BLaER1 treated with 17β-estradiol and CSF1 and Interleukin-3, amounts not matched to agents 10 nM and 100 nM (cell line): ENCODE measurements at regions not wholly inside any gene's neighbourhood (a gene's known extent, or its start where the extent isn't known, plus 50 kb on each side); places are given as distances from the start of the nearest gene placed in this dataset.
A peak's percentile ranks its signal among the peaks of the same experiment; 100 is the strongest.

Source experiments
- H3K27ac ChIP-seq, 11 experiments: shearing (Covaris generic); formaldehyde crosslinking; 2 replicates each; pipeline ENCODE4 v1.8.1; 2022
- H3K27me3 ChIP-seq, 11 experiments: shearing (Covaris generic); formaldehyde crosslinking; 2 replicates each; pipeline ENCODE4 v1.8.1; 2022
- H3K36me3 ChIP-seq, 11 experiments: shearing (Covaris generic); formaldehyde crosslinking; 2 replicates each; pipeline ENCODE4 v1.8.1; 2022
- H3K4me1 ChIP-seq, 10 experiments: shearing (Covaris generic); formaldehyde crosslinking; 2 replicates each; pipeline ENCODE4 v1.8.1; 2022
- H3K4me2 ChIP-seq, 11 experiments: shearing (Covaris generic); formaldehyde crosslinking; 2 replicates each; pipeline ENCODE4 v1.8.1; 2022
- H3K4me3 ChIP-seq, 10 experiments: shearing (Covaris generic); formaldehyde crosslinking; 2 replicates each; pipeline ENCODE4 v1.8.1; 2022
- H3K9ac ChIP-seq, 11 experiments: shearing (Covaris generic); formaldehyde crosslinking; 2 replicates each; pipeline ENCODE4 v1.8.1; 2022
- H3K9me3 ChIP-seq, 11 experiments: shearing (Covaris generic); formaldehyde crosslinking; replicated peaks in 1 of 11; 2 replicates each; pipeline ENCODE4 v1.8.1; 2022
- H4K20me1 ChIP-seq, 11 experiments: shearing (Covaris generic); formaldehyde crosslinking; 2 replicates each; pipeline ENCODE4 v1.8.1; 2022
- Cebpa-rat ChIP-seq, 11 experiments: shearing (Covaris generic); IDR thresholded peaks; 2 replicates each; pipeline ENCODE4 v1.8.1; 2022

DNA sequence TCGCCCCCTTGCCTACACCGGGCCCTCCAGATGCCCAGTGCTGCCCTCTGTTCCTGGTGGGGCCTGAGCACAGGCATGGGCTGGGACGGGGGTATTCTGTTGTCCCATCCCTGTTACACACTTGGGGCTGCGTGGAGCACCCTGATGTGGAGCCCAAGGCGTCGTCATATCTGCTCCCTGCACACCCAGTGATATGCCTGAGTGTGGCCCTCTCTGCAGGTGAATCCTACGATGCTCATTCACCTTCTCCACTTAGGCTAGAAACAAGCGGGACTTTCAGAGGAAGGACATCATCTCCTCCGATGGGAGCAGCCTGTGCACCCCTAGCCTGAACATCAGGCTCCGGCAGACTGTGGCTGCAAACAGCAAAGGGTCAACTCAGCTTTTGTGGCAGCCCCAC lies 91.0 kb upstream of the NPTX2 start:
- Histone ChIP-seq H3K36me3 (no peaks in the 10 kb centered on the region), H3K4me3 (no peak overlapping the region), H3K27ac (no peak overlapping the region), H3K9ac (no peak overlapping the region), H4K20me1 (no peaks in the 10 kb centered on the region), H3K27me3 (no peaks in the 10 kb centered on the region), H3K9me3 (peaks cover 9 to 52% (median 19%) of the 10 kb centered on the region in 11 experiments), H3K4me2 (no peak overlapping the region), H3K4me1 (peaks cover 0 to 11% (median 7%) of the 10 kb centered on the region in 10 experiments; a peak in 10 of 20 replicates)
- TF ChIP-seq Cebpa-rat (IDR thresholded peaks at IDR 0.05) = no peak

DNA sequence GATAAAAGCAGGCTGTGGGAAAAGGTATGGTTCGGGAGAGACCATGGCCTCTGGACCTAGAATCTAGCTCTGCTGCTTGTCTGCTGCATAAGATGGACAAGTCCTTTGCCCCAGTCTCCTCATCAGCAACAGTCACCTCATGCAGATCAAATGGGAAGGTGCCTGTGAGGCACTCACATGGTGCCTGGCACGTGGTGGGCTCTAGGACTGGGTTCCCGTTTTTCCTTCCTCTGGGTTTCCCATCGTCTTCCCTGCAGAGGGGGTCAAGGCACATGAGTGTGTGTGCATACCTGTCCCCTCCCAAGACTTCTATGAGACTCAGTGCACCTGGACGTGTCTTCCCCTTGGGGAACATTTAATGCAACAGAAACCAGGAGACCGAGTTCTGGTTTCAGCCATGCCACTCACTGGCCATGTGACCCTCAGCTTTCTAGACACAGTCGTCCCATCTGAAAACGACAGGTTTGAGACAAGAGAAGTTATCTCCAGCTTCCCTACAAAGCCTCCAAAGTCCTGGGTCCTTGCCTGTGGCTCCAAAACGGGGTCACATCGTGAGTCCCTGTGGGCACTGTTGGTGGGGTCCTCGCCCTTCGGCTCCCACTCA lies 95.9 kb upstream of the NPTX2 start:
- Histone ChIP-seq H3K4me1 (peaks cover 0 to 27% (median 11%) of the 10 kb centered on the region in 10 experiments; a peak in 18 of 20 replicates), H3K4me3 (no peak overlapping the region), H3K27ac (no peak overlapping the region), H3K9me3 (peaks cover 9 to 50% (median 19%) of the 10 kb centered on the region in 11 experiments), H3K9ac (no peak overlapping the region), H3K27me3 (no peaks in the 10 kb centered on the region), H3K36me3 (no peaks in the 10 kb centered on the region), H3K4me2 (no peak overlapping the region), H4K20me1 (no peaks in the 10 kb centered on the region)
- TF ChIP-seq Cebpa-rat (IDR thresholded peaks at IDR 0.05) = no peak

DNA sequence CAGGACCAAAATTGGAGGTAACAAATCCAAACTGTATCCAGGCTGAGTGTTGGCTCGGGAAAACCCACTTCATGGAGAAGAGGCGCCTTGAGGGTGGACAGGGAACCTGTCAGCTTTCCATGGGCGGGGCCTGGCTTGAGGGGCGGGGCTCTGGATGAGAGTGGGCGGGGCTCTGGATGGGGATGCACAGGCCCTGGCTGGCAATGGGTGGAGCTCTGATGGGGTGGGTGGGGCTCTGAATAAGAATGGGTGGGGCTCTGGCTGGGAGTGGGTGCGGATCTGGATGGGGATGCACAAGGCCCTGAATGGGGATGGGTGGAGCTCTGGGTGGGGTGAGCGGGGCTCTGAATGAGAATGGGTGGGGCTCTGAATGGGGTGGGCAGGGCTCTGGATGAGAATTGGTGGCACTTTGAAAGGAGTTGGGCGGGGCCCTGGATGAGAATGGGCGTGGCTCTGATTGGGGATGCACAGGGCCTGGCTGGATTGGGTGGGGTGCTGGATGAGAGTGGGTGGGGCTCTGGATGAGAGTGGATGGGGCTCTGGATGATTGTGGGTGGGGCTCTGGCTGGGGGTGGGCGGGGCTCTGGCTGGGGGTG lies 96.6 kb upstream of the NPTX2 start:
- Histone ChIP-seq H3K4me3 (no peak overlapping the region), H3K36me3 (no peaks in the 10 kb centered on the region), H3K27me3 (no peaks in the 10 kb centered on the region), H3K9ac (no peak overlapping the region), H3K4me2 (no peak overlapping the region), H3K27ac (no peak overlapping the region), H3K4me1 (peaks cover 0 to 27% (median 11%) of the 10 kb centered on the region in 10 experiments; a peak in 18 of 20 replicates), H4K20me1 (no peaks in the 10 kb centered on the region), H3K9me3 (peaks cover 9 to 43% (median 19%) of the 10 kb centered on the region in 11 experiments)
- TF ChIP-seq Cebpa-rat (IDR thresholded peaks at IDR 0.05) = no peak

DNA sequence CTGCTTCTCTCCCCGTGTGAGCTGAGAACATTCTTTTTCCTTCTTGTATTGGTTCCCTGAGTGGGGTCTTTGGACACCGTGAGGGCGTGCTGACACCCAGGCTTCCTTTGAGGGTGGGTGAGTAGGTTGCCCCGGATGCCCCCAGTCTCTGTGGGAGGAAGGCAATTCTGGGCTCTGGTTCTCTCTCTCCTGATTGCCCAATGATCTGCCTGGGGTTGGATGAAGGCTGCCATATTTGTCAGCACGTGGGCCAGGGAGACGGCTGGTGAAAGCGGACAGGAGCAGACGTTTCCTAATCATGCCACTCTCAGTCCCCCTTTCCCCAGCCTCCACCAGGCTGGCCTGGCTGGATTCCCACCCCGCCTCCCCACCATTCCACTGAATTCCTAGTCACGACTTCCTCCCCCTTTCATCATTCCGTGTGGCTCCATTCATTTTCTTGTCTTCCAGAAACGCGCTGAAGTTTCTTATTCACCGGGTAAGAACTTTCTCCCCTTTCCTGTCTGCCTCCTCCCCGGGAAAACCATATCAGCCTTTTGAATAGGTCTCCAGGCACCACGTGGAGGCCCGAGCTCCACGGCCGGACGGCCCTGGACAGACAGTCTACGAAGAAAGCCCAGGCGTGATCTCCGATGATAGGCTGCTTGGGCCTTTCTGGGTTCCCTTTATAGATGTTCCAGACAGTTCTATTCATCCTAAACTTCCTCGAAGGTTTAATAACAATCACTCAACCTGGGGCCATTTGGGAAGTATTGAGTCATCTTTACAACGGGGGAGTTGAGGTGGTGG lies 98.7 kb upstream of the NPTX2 start:
- H3K4me1 ChIP-seq = peaks cover 6 to 34% (median 16%) of the 10 kb centered on the region in 10 experiments; a peak in 18 of 20 replicates
- peak in 6 of 11 experiments; percentile 11 to 69 (median 44); a peak in 7 of 22 replicates for TF ChIP-seq Cebpa-rat (IDR thresholded peaks at IDR 0.05)
- peak overlapping the region in 5 of 11 experiments; percentile 38 to 67 (median 57); a peak in 9 of 22 replicates for H3K27ac ChIP-seq
- peaks cover under 1 to 23% (median 5%) of the 10 kb centered on the region in 11 experiments; a peak in 18 of 22 replicates for H3K9me3 ChIP-seq
- no peaks in the 10 kb centered on the region for H3K27me3 ChIP-seq
- peak overlapping the region in 3 of 11 experiments; percentile 11 to 30 (median 26); a peak in 2 of 22 replicates for H3K9ac ChIP-seq
- no peaks in the 10 kb centered on the region for H4K20me1 ChIP-seq
- H3K4me2 ChIP-seq = peak overlapping the region in 8 of 11 experiments; percentile 12 to 57 (median 43); a peak in 13 of 22 replicates
- no peaks in the 10 kb centered on the region for H3K36me3 ChIP-seq
- no peak overlapping the region for H3K4me3 ChIP-seq

DNA sequence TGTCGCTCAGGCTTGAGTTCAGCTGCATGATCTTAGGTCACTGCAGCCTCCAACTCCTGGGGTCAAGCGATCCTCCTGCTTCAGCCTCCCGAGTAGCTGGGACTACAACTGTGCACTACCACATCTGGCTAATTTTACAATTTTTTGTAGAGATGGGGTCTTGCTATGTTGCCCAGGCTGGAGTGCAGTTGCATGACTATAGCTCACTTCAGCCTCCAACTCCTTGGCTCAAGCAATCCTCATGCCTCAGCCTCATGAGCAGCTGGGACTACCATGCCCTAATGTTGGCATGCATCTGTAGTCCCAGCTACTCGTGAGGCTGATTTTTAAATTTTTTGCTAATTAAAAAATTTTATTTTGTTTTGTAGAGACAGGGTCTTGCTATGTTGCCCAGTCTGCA lies 101.9 kb upstream of the NPTX2 start:
- H3K9ac ChIP-seq = no peak overlapping the region
- H4K20me1 ChIP-seq = no peaks in the 10 kb centered on the region
- H3K9me3 ChIP-seq = 0 out of 22 replicates have a peak, but pooled peaks cover 0 to 6% (median 0%) of the 10 kb centered on the region in 11 experiments
- H3K36me3 ChIP-seq = no peaks in the 10 kb centered on the region
- peaks cover 0 to 35% (median 9%) of the 10 kb centered on the region in 10 experiments; a peak in 12 of 20 replicates for H3K4me1 ChIP-seq
- H3K27ac ChIP-seq = no peak overlapping the region
- no peak overlapping the region for H3K4me3 ChIP-seq
- H3K27me3 ChIP-seq = no peaks in the 10 kb centered on the region
- no peak for TF ChIP-seq Cebpa-rat (IDR thresholded peaks at IDR 0.05)
- no peak overlapping the region for H3K4me2 ChIP-seq

DNA sequence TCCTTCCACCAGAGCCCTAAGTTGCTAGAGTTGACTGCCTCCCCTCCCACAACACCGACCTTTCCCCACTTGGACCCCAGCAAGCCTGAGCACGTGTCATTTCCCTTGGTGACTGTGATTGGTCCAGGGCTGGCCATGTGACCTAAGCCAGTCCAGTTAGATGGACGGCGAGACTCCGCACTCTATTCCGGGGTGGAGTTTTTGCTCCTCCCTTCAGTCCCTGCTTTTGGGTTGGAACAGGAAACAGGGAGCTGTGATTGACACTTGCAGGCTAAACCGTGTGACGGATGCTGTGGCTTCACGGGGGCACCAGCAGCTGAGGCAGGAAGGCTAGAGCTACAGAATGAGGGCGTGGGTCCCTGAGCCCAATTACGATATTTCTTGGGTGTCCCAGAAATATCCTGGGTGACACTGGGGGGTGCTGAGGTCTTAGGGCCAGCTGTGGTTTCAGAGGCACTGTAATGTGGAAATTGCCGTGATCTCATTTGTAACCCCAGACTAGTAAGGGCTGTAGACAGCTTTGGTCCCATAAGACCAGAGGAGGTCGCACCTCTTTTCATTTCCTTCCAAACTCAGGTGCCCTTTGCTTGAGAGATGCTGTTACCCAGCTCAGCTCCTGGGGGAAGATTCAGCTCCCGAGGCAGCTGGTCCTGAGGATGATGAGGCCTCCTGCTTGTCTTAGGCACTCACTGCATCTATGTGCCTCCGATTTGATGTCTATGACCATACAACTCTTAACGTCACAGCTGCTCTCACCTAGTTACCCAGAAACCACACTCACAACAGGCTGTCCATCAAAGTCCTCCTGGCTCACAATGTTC lies 102.7 kb upstream of the NPTX2 start:
- H3K4me3 ChIP-seq = no peak overlapping the region
- peaks cover 0 to 35% (median 9%) of the 10 kb centered on the region in 10 experiments; a peak in 12 of 20 replicates for H3K4me1 ChIP-seq
- peak overlapping the region in 8 of 11 experiments; percentile 1 to 33 (median 10); a peak in 4 of 22 replicates for H3K4me2 ChIP-seq
- no peak for TF ChIP-seq Cebpa-rat (IDR thresholded peaks at IDR 0.05)
- H3K27me3 ChIP-seq = no peaks in the 10 kb centered on the region
- H3K9me3 ChIP-seq = 0 out of 22 replicates have a peak, but pooled peaks cover 0 to 6% (median 0%) of the 10 kb centered on the region in 11 experiments
- H4K20me1 ChIP-seq = no peaks in the 10 kb centered on the region
- H3K36me3 ChIP-seq = no peaks in the 10 kb centered on the region
- H3K9ac ChIP-seq = no peak overlapping the region
- no peak overlapping the region for H3K27ac ChIP-seq

DNA sequence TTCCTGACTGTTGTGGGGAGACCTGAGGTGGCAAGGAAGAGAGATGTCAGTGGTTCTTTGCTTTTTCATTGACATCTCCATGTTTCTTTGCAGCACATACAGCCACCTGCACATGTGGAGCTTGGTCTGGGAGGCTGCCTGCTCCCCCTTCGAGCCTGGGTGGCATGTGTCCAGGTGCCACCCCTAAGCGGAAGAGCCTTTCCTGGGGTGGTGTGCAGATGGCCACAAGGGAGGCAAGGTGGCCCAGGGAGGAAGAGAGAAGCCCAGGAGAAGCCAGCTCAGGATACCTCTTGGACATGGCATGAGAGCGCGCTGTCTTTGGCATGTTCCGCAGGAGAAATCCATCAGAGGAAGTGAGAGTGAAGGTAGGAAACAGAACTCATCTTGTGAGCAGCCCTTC lies 105.9 kb upstream of the NPTX2 start:
- H3K27ac ChIP-seq = no peak overlapping the region
- H3K27me3 ChIP-seq = no peaks in the 10 kb centered on the region
- H3K36me3 ChIP-seq = no peaks in the 10 kb centered on the region
- no peak for TF ChIP-seq Cebpa-rat (IDR thresholded peaks at IDR 0.05)
- peaks cover 0 to 11% (median 0%) of the 10 kb centered on the region in 11 experiments; a peak in 3 of 22 replicates for H3K9me3 ChIP-seq
- H3K4me1 ChIP-seq = peaks cover 0 to 18% (median 6%) of the 10 kb centered on the region in 10 experiments; a peak in 8 of 20 replicates
- no peak overlapping the region for H3K4me3 ChIP-seq
- H3K9ac ChIP-seq = no peak overlapping the region
- H3K4me2 ChIP-seq = no peak overlapping the region
- no peaks in the 10 kb centered on the region for H4K20me1 ChIP-seq

DNA sequence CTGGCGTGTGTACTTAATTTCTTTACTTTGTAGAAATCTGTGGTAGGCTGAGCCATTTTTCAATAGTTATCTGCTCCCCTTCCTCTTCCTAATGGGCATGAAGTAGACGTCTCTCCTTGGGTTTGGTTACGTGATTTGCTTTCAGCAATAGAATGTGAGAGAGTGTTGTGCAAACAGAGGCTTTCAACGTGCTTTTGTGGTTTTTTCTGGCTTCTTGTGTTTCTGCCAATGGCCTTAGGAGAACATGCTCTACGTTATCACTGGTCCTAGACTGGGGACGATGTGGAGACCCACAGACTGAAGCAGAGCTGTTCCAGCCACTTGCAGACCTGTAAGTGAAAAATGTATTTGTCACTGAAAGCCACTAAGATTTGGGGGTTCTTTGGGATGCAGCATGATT lies 107.2 kb upstream of the NPTX2 start:
- no peaks in the 10 kb centered on the region for H3K27me3 ChIP-seq
- H3K27ac ChIP-seq = no peak overlapping the region
- H3K9ac ChIP-seq = no peak overlapping the region
- no peak for TF ChIP-seq Cebpa-rat (IDR thresholded peaks at IDR 0.05)
- H3K4me3 ChIP-seq = no peak overlapping the region
- H3K4me2 ChIP-seq = no peak overlapping the region
- H4K20me1 ChIP-seq = no peaks in the 10 kb centered on the region
- H3K9me3 ChIP-seq = peaks cover 0 to 11% (median 0%) of the 10 kb centered on the region in 11 experiments; a peak in 4 of 22 replicates
- H3K4me1 ChIP-seq = peaks cover 0 to 13% (median 6%) of the 10 kb centered on the region in 10 experiments; a peak in 8 of 20 replicates
- H3K36me3 ChIP-seq = no peaks in the 10 kb centered on the region
